SJSA1 (cell line): ENCODE measurements at regions not wholly inside any gene's neighbourhood (a gene's known extent, or its start where the extent isn't known, plus 50 kb on each side); places are given as distances from the start of the nearest gene placed in this dataset.

ENCODE experiments used
- DNase-seq, 2 experiments: peaks; one replicate each; pipeline ENCODE4 v3.0.0-alpha.2; 2015 to 2020; ENCODE audit warnings: low spot score in 2 of 2, low read depth in 1 of 2
- H3K27ac ChIP-seq: fragments of 250-450 bp; sonication (Bioruptor Pico); 2 replicates; pipeline ENCODE4 v1.5.1; 2020; ENCODE audit warnings: mild to moderate bottlenecking, moderate library complexity
- H3K27me3 ChIP-seq: fragments of 250-450 bp; sonication (Bioruptor Pico); replicated peaks from 2 replicates; pipeline ENCODE4 v1.5.1; 2020; ENCODE audit warnings: mild to moderate bottlenecking, moderate library complexity
- H3K36me3 ChIP-seq: fragments of 250-450 bp; sonication (Bioruptor Pico); 2 replicates; pipeline ENCODE4 v1.5.1; 2020; ENCODE audit warnings: mild to moderate bottlenecking
- H3K4me1 ChIP-seq: fragments of 250-450 bp; sonication (Bioruptor Pico); replicated peaks from 2 replicates; pipeline ENCODE4 v1.6.1; 2021; ENCODE audit warnings: mild to moderate bottlenecking
- H3K4me3 ChIP-seq: fragments of 250-450 bp; sonication (Bioruptor Pico); 2 replicates; pipeline ENCODE4 v1.5.1; 2020; ENCODE audit warnings: mild to moderate bottlenecking
- H3K9me3 ChIP-seq: fragments of 250-450 bp; sonication (Bioruptor Pico); replicated peaks from 2 replicates; pipeline ENCODE4 v1.5.1; 2020; ENCODE audit warnings: mild to moderate bottlenecking

DNA sequence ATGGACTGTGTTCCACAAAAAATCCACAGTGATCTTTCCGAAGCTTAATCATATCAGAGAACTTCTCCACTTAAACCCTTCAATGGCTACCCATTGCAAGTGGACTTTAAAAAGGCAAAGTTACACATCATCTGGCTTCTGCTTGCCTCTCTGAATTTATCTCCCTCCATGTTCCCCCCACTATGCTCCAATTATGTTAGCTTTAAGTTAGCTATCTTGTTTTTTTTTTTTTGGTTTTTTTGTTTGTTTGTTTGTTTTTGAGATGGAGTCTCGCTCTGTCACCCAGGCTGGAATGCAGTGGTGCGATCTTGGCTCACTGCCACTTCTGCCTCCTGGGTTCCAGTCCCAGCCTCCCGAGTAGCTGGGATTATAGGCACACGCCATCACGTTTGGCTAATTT, 166.4 kb upstream of the ADGRL2 start:
- no peaks in the 10 kb centered on the region for H3K27me3 ChIP-seq
- H3K4me3 ChIP-seq: no peak overlapping the region
- no peaks in the 10 kb centered on the region for H3K36me3 ChIP-seq
- no peak for DNase-seq
- H3K27ac ChIP-seq: no peak overlapping the region
- H3K9me3 ChIP-seq: no peaks in the 10 kb centered on the region
- H3K4me1 ChIP-seq: no peaks in the 10 kb centered on the region

DNA sequence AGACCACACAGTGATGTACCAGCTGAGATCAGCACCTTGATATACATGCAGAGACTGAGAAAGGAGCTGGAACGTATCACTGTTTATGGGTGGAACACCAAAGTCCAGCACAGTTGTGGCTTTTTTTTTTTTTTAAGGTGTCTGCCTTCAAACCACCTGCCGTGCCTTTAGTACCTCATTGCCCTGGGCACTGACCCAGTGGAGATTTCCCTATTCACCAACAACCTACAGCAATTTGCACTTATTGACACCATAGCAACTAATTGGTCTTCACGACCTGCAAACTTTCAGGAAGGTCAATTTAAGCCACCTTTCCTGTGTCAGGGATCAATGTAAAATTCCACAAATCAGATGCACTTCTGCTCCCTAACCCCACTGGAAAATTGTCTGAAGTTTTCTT, 181.6 kb upstream of the ADGRL2 start:
- Histone ChIP-seq H3K4me1 (no peaks in the 10 kb centered on the region), H3K27ac (no peak overlapping the region), H3K36me3 (no peaks in the 10 kb centered on the region), H3K9me3 (peaks cover 2% of the 10 kb centered on the region; the same call in 1 of the 2 replicates), H3K27me3 (no peaks in the 10 kb centered on the region), H3K4me3 (no peak overlapping the region)
- no peak for DNase-seq

DNA sequence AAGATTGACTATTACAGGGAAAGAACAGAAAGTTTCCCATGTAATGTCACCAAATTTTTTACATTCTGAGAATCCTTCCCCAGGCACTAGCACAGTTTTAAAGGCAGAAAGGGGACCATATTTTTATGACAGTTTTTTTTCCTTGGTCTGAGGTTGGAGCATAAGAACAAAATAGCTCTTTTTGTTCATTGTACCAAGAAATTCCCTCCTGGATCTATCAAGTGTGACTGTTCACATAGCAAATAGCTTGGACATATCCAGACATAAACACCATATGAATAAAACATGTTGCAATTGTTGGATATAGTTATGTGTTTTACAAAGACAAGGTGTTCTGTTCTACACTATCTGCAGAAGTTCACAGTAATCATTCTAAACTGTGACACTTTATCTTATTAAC, 182.4 kb upstream of the ADGRL2 start:
- no peak overlapping the region for H3K4me3 ChIP-seq
- peaks cover 2% of the 10 kb centered on the region; the same call in 1 of the 2 replicates for H3K9me3 ChIP-seq
- H3K36me3 ChIP-seq: no peaks in the 10 kb centered on the region
- DNase-seq: no peak
- no peaks in the 10 kb centered on the region for H3K27me3 ChIP-seq
- no peak overlapping the region for H3K27ac ChIP-seq
- no peaks in the 10 kb centered on the region for H3K4me1 ChIP-seq

DNA sequence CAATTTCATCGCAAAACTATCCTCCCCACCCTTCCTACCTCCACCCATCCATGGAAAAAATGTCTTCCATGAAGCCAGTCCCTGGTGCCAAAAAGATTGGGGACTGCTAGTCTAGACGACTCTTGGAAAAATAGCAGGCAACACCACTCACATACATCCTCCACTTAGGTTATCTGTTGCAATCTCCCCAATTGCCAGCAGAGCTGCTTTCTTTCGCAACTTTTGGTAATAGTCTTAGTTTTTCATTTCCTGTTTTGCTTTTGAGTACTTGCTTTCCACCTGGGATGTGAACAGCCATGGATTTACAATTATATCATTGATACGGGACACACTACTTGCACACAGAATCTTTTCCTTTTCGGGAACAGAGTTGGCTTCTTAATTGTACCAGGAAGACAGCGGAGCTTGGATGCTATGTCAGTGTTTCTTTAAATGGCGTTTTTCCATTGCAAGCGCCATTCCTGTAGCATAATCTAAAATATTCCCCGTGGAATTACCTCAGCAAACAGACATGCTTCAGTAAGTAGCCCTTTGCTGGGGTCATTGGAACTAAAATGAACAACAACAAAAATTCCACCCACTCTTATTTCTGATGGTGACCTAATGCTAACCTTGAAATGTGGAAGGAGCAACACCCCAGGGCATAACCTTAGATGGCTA, 183.3 kb upstream of the ADGRL2 start:
- Histone ChIP-seq H3K27me3 (no peaks in the 10 kb centered on the region), H3K9me3 (0 out of 2 replicates have a peak, but pooled peaks cover 2% of the 10 kb centered on the region), H3K4me1 (no peaks in the 10 kb centered on the region), H3K4me3 (no peak overlapping the region), H3K36me3 (no peaks in the 10 kb centered on the region), H3K27ac (no peak overlapping the region)
- DNase-seq: no peak

DNA sequence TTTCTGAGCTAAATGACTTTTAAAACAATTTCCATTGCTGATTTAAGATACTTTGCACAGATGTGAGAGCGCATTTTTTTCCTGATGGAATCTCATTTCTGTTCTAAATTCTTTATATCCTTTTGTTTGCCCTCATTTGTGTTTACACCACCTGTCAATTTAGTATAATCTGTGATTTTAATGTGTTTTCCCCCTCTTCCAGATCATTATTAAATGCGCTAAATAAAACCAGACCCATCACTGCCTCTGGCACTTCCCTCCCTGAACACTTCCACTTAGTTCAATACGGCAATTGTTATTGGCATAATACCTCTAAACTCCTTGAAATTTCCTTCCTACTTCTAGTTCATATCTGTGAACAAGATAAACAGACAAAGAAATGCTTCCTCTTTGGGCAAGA, 186.9 kb upstream of the ADGRL2 start:
- Histone ChIP-seq H3K4me3 (no peak overlapping the region), H3K4me1 (no peaks in the 10 kb centered on the region), H3K27ac (no peak overlapping the region), H3K9me3 (0 out of 2 replicates have a peak, but pooled peaks cover 2% of the 10 kb centered on the region), H3K36me3 (no peaks in the 10 kb centered on the region), H3K27me3 (no peaks in the 10 kb centered on the region)
- DNase-seq: no peak

DNA sequence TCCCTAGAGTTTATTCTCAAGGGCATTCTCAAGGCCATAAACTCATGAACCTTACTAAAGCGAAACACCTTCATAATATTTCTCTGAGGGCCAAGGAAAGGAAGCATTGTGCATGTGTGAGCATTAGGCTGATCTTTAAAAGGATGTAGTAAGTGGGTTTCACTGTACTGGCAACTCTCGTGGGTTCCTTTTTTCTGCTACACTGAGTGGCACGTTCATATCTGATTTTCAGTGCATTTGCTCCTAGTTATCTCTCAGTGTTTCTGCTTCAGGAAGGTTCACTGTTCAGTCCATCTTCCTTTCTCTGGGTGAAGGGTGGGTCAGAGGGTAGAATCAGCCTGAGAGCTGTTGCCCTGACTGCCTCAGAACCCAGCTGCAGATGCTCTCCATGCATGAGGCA, 192.8 kb upstream of the ADGRL2 start:
- Histone ChIP-seq H3K4me1 (no peaks in the 10 kb centered on the region), H3K4me3 (no peak overlapping the region), H3K27me3 (0 out of 2 replicates have a peak, but pooled peaks cover 3% of the 10 kb centered on the region), H3K27ac (no peak overlapping the region), H3K9me3 (no peaks in the 10 kb centered on the region), H3K36me3 (no peaks in the 10 kb centered on the region)
- DNase-seq: no peak

DNA sequence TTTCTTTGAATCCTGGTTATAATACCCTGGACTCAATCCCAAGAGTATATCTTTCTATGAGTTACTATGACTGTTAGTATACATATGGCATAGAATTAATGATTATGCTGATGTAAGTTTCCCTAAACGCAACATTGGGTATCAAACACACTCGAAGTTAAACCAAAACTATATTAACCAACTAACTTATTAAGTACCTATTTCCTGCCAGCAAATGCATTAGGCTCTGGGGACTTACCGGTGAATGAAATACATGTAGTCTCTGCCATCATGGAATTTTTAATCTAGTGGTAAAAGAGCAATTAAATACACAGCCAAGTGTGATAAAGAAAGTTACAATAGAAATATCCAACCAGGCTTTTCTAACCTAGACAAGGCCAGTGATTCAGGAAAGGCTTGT, 193.6 kb upstream of the ADGRL2 start:
- Histone ChIP-seq H3K36me3 (no peaks in the 10 kb centered on the region), H3K4me1 (no peaks in the 10 kb centered on the region), H3K4me3 (no peak overlapping the region), H3K9me3 (no peaks in the 10 kb centered on the region), H3K27ac (no peak overlapping the region), H3K27me3 (0 out of 2 replicates have a peak, but pooled peaks cover 3% of the 10 kb centered on the region)
- no peak for DNase-seq

DNA sequence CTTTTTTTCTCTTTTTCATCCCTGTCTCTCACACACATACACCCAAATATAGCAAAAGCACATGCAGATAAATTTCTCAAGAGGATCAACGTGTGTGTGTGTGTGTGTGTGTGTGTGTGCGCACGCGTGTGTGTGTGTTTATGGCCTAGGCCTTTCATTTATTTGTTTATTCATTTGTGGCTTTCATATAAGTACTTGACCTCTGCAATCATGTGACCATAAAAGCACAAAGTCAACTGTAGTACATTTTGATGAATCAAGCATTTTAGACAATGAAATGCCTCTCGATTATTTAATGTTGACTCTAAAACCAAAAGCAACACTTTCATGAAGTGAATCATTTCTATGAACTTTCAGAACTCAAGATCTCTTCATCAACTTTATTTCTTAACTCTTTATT, 194.1 kb upstream of the ADGRL2 start:
- Histone ChIP-seq H3K9me3 (no peaks in the 10 kb centered on the region), H3K4me1 (no peaks in the 10 kb centered on the region), H3K4me3 (no peak overlapping the region), H3K27me3 (0 out of 2 replicates have a peak, but pooled peaks cover 3% of the 10 kb centered on the region), H3K36me3 (no peaks in the 10 kb centered on the region), H3K27ac (no peak overlapping the region)
- peak in 1 of 2 experiments; percentile 10 for DNase-seq

DNA sequence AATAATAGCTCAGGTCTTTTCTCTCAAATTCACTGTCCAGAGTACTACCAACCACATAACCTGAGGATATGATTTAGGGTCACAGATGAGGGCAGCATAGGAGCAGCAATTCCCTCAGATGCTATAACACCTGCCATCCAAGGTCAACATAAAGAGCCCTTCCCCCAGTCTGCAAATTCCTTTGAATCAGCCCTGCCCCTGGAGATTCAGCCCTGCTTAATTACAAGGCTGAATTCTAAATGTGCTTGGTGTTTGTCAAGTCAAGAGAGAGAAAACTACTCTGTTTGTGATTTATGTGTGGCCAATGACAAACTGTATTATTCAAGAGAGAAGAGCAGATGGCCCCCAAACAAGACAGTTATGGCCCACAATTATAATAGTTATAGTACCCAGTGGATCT, 195.7 kb upstream of the ADGRL2 start:
- DNase-seq: no peak
- H3K9me3 ChIP-seq: no peaks in the 10 kb centered on the region
- H3K36me3 ChIP-seq: no peaks in the 10 kb centered on the region
- H3K27me3 ChIP-seq: 0 out of 2 replicates have a peak, but pooled peaks cover 3% of the 10 kb centered on the region
- H3K27ac ChIP-seq: no peak overlapping the region
- H3K4me3 ChIP-seq: no peak overlapping the region
- H3K4me1 ChIP-seq: no peaks in the 10 kb centered on the region

DNA sequence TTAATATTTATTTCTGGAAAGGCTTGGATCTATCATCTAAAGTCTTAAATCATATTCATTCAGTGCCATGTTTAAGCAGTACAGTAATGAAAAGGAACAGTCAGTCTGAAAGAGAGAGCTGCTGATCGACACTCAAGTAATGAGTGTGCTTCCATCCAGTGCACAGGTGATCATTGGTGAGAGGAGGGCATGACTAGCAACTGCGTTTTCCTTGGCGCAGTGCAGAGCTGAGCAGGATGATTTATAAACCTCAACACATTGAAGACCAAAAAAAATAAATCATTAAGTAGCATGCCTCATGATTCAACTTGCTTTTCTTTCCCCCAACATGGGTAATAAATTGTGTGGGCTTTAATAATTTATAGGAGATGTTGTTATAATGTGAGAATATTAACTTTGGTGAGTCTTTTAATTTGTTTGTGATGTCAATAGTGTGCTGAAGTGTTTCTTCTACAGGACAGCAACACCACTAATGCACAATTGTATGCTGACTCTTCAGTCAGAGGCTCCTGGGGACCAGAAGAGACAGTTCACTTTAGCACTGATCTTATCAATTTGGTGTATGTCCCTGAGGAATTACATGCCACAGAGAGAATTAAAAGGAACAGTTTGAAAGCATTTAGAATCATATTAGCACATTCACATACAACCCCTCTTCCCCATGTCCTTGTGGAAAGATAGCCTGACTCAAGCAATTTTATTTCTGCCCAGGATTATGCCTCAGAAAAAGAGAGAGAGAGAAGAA, 199.7 kb upstream of the ADGRL2 start:
- no peak overlapping the region for H3K27ac ChIP-seq
- no peaks in the 10 kb centered on the region for H3K36me3 ChIP-seq
- H3K4me3 ChIP-seq: no peak overlapping the region
- no peak for DNase-seq
- H3K4me1 ChIP-seq: no peaks in the 10 kb centered on the region
- no peaks in the 10 kb centered on the region for H3K9me3 ChIP-seq
- 0 out of 2 replicates have a peak, but pooled peaks cover 3% of the 10 kb centered on the region for H3K27me3 ChIP-seq

DNA sequence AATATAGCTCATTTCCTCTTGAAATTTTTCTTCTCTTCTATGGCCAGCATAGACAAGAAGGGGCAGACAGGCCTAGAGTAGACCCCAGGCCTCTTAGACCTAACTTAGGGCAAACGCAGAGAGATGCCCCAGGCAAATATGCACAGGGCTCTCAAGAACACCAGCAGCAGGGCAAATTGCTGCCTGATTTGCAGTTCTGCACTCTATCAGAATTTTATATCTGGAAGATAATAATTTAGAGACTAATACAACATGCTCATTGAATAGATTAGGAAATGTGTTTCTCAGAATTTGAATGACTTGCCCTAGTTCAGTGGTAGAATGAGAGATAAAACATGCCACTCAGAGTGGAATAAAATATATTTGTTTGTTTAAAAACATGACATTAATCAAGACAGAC, 200.4 kb upstream of the ADGRL2 start:
- no peaks in the 10 kb centered on the region for H3K9me3 ChIP-seq
- 0 out of 2 replicates have a peak, but pooled peaks cover 3% of the 10 kb centered on the region for H3K27me3 ChIP-seq
- H3K4me3 ChIP-seq: no peak overlapping the region
- no peak for DNase-seq
- no peak overlapping the region for H3K27ac ChIP-seq
- H3K36me3 ChIP-seq: no peaks in the 10 kb centered on the region
- no peaks in the 10 kb centered on the region for H3K4me1 ChIP-seq

DNA sequence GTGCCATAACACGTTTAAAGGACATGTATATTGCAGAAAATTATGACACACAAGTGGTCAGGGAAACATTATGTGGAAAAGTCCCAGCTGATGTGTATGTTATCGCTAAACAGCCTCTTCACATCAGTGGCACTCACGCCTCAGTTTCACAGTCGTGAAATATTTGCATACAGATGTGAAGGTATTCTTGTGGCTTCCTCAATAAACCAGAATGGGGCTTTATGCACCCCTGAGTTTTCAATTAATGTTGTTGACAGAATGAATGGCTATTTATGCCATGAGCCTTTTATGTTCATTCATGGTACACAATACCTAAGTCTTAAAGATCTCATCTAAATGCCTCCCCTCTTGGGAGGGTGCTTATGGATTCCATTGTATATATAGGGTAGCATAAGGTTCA, 202.1 kb upstream of the ADGRL2 start:
- no peaks in the 10 kb centered on the region for H3K4me1 ChIP-seq
- no peaks in the 10 kb centered on the region for H3K36me3 ChIP-seq
- H3K27me3 ChIP-seq: 0 out of 2 replicates have a peak, but pooled peaks cover 3% of the 10 kb centered on the region
- H3K9me3 ChIP-seq: no peaks in the 10 kb centered on the region
- no peak overlapping the region for H3K27ac ChIP-seq
- no peak for DNase-seq
- no peak overlapping the region for H3K4me3 ChIP-seq

DNA sequence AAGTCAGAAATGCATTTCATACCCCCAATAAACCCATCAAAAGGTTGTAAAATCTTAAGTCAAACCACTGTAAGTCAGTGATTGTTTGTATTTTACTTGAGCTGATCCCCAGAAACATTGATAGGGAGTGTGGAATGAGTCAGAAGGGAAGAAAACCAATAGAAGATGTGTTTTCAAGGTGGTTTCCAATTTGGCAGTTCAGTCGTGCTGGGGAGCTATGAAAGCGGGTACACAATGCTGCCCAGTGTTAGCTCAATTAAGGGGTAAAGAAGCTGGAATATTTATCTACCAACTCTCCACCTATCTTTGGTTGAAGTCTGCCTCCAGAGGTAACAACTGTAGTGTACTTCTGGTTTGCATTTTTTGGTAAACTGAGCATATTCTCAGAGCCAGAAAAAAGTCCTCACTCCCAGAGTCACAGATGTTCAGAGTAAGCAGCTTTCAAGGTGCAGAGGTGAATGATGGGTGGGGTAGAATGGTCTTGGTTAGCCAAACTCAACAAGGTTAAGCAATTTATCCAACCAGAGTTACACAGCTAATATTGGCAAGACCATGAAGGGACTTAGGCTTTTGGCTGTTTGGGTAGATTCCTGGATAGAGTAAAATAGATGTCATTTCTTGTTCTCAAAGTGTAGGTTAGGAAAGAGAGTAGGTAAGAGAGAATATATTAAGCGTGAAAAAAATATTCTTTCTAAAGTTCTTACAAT, 202.9 kb upstream of the ADGRL2 start:
- Histone ChIP-seq H3K27ac (no peak overlapping the region), H3K4me1 (no peaks in the 10 kb centered on the region), H3K4me3 (no peak overlapping the region), H3K36me3 (no peaks in the 10 kb centered on the region), H3K9me3 (no peaks in the 10 kb centered on the region), H3K27me3 (no peaks in the 10 kb centered on the region)
- DNase-seq: no peak

DNA sequence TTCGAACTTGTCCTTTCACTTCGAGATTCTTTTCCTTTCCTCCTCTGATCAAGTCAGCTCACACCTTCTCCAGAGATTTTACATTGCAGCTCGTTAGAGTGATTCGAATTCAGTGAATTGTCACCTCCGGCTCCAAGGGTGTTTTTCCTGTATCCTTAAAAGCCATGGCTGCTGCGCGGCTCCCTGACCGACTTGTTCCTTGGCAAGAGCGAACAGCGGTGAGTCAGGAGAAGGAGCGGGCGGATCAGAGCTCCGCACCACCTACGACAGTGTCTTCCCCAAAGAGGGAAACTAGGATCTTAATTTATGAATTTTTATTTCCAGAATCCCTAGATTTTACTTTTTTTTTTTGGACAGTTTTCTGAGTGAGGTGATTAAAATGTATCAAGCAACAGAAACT, 204.4 kb upstream of the ADGRL2 start:
- H3K4me1 ChIP-seq: no peaks in the 10 kb centered on the region

More for the DNA sequence above, 204.4 kb upstream of the ADGRL2 start:
- no peak overlapping the region for H3K4me3 ChIP-seq
- no peaks in the 10 kb centered on the region for H3K9me3 ChIP-seq
- H3K27ac ChIP-seq: no peak overlapping the region
- H3K36me3 ChIP-seq: no peaks in the 10 kb centered on the region
- no peaks in the 10 kb centered on the region for H3K27me3 ChIP-seq
- no peak for DNase-seq
